Right lobe of liver (tissue), 6 donors: ENCODE measurements at regions not wholly inside any gene's neighbourhood (a gene's known extent, or its start where the extent isn't known, plus 50 kb on each side); places are given as distances from the start of the nearest gene placed in this dataset.

Experiments used
- ATAC-seq, 4 donors: fragments of 200-7000 bp; cut with Tn5 transposase; one replicate each; pipeline ENCODE4 v1.9.1; 2020; ENCODE audit warnings: mild to moderate bottlenecking in 4 of 4, moderate library complexity in 4 of 4
- DNase-seq, 3 donors: peaks; one replicate each; pipeline ENCODE4 v3.0.0-alpha.2; 2020
- H3K27ac ChIP-seq, 3 donors: fragments of 200-600 bp; one replicate each; pipeline ENCODE4 v1.8.0; 2022
- H3K27me3 ChIP-seq, 2 donors: fragments of 200-600 bp; one replicate each; pipeline ENCODE4 v1.8.0; 2022
- H3K36me3 ChIP-seq, 4 donors: fragments of 200-600 bp; sonication (generic) in 1 of 4; one replicate each; pipeline versions ENCODE4 v1.5.1 to v1.8.0; 2017 to 2022; ENCODE audit warnings: control low read depth in 1 of 4
- H3K4me1 ChIP-seq, 4 donors: fragments of 200-600 bp; sonication (generic) in 1 of 4; one replicate each; pipeline versions ENCODE4 v1.5.1 to v1.8.0; 2017 to 2022; ENCODE audit warnings: control low read depth in 1 of 4
- H3K4me3 ChIP-seq, 3 donors: fragments of 200-600 bp; one replicate each; pipeline ENCODE4 v1.8.0; 2022
- H3K9me3 ChIP-seq, 4 donors: fragments of 200-600 bp; sonication (generic) in 1 of 4; one replicate each; pipeline versions ENCODE4 v1.5.1 to v1.8.0; 2017 to 2022; ENCODE audit warnings: control low read depth in 1 of 4
- CTCF ChIP-seq, 4 donors: fragments of 200-600 bp in 3 of 4; fragments of 450-650 bp in 1 of 4; IDR thresholded peaks; one replicate each; pipeline versions ENCODE4 v1.5.1 to v1.8.0; 2016 to 2022; ENCODE audit warnings: antibody characterized with exemption in 4 of 4, mild to moderate bottlenecking in 2 of 4
- POLR2A ChIP-seq: fragments of 450-650 bp; IDR thresholded peaks from one replicate; pipeline ENCODE4 v1.6.1; 2017; ENCODE audit warnings: antibody characterized with exemption, mild to moderate bottlenecking
- WGBS: methylation state at CpG from one replicate; pipeline ENCODE4 v1.1.6; 2018; ENCODE audit warnings: low coverage, low lambda C conversion rate; ENCODE audit not compliant: insufficient coverage; ENCODE audit errors: missing lambda C conversion rate; 5-methylcytosine and 5-hydroxymethylcytosine counted together
- intact Hi-C, 2 donors: fragments of 100-400 bp; cut with DNase I; formaldehyde crosslinking; loops; one replicate each; pipeline versions ENCODE4 v1.11.2 to v1.14.1; 2022
- donor health status: DM: no; HTN: yes; CAD: no.
- donor health status: DM: no; HTN: no; CAD: no.
- donor health status: DM: no; HTN: no; CAD: no.
- donor health status: DM: no; HTN: yes; CAD: no.
- donor health status: DM: no; HTN: yes; CAD: no.

- H3K9me3 ChIP-seq, result no peaks in the 10 kb centered on the region
- no peak for DNase-seq
- no peaks in the 10 kb centered on the region for H3K27me3 ChIP-seq
- no peak overlapping the region for H3K27ac ChIP-seq
- no peaks in the 10 kb centered on the region for H3K4me1 ChIP-seq
- intact Hi-C loops, result no loop called here
- H3K4me3 ChIP-seq, result no peak overlapping the region
- no peak for ATAC-seq
- TF ChIP-seq POLR2A, result no peak
- TF ChIP-seq CTCF (IDR thresholded peaks at IDR 0.05), result no peak
- 54% methylated on average over 18 of the region's 26 CpGs for WGBS
- H3K36me3 ChIP-seq, result no peaks in the 10 kb centered on the region
Observed at GRCh38 chr5:2141254-2142000, 258.7 kb upstream of the IRX4 start.

DNA sequence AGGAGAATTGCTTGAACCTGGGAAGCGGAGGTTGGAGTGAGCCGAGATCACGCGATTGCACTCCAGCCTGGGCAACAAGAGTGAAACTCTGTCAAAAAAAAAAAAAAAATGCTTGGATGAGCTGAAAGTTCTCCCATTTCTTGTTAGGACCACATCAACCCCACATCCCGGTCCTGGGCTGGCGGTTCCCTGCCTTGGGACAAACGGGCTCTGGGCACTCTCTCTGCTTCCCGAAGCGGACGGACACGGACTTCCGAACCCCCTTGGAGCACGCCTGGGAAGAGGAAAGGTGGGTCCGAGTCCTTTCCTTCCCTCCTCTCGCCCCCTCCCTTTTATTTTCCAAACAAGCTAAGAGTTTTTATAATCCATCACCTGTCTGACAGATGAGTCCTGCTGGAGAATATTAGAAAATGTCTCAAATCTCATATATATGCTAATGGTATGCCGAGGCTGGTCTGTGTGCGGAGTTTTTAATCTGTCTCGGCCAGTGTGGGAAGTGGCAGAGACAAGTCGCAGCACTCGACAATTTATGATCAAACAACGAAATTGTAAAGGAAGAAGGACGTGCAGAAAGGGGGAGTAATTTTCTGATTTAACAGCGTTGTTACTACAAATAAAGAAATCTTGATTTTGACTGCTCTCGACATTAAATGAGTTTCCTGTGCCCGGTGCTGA is 257.9 kb upstream of the IRX4 start:
- Histone ChIP-seq H3K9me3 (no peaks in the 10 kb centered on the region), H3K27ac (no peak overlapping the region), H3K4me1 (no peaks in the 10 kb centered on the region), H3K36me3 (no peaks in the 10 kb centered on the region), H3K27me3 (no peaks in the 10 kb centered on the region), H3K4me3 (no peak overlapping the region)
- intact Hi-C loops, result no loop called here
- ATAC-seq (no peak), DNase-seq (no peak)
- 66% methylated on average over 17 of the region's 25 CpGs for WGBS
- no peak for TF ChIP-seq POLR2A
- no peak for TF ChIP-seq CTCF (IDR thresholded peaks at IDR 0.05)

GRCh38 chr5:2139478-2139877 is 256.8 kb upstream of the IRX4 start:
- intact Hi-C loops, result no loop called here
- DNase-seq (no peak), ATAC-seq (no peak)
- H3K9me3 ChIP-seq, result no peaks in the 10 kb centered on the region
- TF ChIP-seq CTCF (IDR thresholded peaks at IDR 0.05) (no peak), POLR2A (no peak)
- no peaks in the 10 kb centered on the region for H3K4me1 ChIP-seq
- no peak overlapping the region for H3K4me3 ChIP-seq
- H3K36me3 ChIP-seq, result no peaks in the 10 kb centered on the region
- H3K27ac ChIP-seq, result no peak overlapping the region
- 54% methylated on average over 3 of the region's 5 CpGs for WGBS
- no peaks in the 10 kb centered on the region for H3K27me3 ChIP-seq

DNA sequence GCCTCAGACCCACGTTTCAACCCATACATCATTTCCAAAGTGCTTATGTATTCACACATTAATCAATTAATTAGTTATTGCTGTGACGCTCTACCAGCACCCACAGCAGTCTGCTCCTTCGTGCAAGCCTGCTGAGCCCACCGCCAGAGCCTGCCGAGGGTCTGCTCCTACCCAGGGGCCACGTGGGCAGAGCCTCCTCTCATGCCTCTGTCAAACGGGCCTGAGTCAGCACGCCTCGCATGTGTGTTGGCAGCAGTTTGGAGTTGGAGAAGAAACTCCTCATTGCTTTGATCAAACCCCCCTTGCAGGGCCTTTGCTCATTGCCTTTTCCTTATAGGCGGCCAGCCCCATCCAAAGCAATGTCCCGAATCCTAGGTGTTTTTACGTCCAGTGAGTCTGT is 256.2 kb upstream of the IRX4 start:
- no peak for ATAC-seq
- TF ChIP-seq POLR2A (no peak), CTCF (IDR thresholded peaks at IDR 0.05) (no peak)
- H3K27ac ChIP-seq, result no peak overlapping the region
- no peak overlapping the region for H3K4me3 ChIP-seq
- intact Hi-C loops, result no loop called here
- no peaks in the 10 kb centered on the region for H3K4me1 ChIP-seq
- 68% methylated on average over 5 of the region's 12 CpGs for WGBS
- H3K36me3 ChIP-seq, result no peaks in the 10 kb centered on the region
- no peaks in the 10 kb centered on the region for H3K9me3 ChIP-seq
- no peaks in the 10 kb centered on the region for H3K27me3 ChIP-seq
- DNase-seq, result no peak
